T-helper 9 cell (primary cell): ENCODE measurements at regions not wholly inside any gene's neighbourhood (a gene's known extent, or its start where the extent isn't known, plus 50 kb on each side); places are given as distances from the start of the nearest gene placed in this dataset.

Source experiments
- DNase-seq: peaks from one replicate; pipeline ENCODE4 v3.0.0-alpha.2; 2020

DNA sequence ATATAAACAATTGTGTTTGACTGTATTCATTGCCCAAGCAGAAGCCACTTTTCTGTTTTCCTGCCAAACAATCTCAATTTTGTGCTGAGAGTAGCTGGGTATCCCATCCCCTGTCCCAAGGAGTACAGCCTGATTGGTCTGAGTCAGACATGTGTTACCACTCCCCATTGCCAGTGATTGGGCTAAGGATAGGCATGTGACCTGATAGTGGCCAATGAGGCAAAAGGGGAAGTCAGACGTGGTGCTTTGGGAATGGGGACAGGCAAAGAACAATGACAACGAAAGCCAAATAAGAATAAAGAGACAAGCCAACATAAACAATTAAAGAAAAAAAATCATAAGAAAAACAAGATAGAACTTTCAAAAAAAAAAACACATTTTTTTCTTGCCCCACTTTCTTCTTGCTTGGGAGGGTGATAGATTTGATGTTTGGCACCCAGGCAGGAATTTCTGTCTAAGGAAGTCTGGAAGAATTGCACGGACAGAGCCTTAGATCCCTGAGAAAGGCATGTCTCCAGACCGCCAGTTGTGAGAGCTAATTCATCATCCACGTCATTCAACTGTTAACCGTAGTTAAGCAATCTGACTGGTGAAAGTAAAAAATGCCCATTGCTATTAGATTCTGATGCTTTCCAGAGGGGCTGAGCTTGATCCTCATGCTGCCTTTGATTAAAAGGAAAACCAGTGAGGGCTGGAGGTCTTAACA is 626.6 kb upstream of the TMEM132C start:
- DNase-seq = no peak

DNA sequence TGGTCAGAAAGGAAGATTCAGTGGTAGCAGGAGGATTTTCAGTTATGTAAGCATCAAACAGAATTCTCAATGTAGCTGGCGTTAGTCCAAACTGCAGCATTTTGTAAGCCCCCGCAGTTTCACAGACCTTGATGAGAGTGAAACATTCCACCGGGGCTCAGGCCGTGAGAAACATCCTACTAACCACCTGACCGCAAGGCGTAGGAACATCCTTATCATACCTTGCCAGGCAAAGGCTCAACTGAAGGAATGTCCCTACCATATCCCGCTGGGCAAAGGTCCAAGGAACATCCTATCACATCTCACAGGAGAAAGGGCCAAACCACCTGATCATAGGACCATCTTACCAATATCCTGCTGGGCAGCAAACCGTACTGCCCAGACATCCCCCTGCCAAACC is 624.8 kb upstream of the TMEM132C start:
- no peak for DNase-seq

- no peak for DNase-seq
These were observed 618.6 kb upstream of the TMEM132C start for GRCh38 chr12:127648321-127648720.

DNA sequence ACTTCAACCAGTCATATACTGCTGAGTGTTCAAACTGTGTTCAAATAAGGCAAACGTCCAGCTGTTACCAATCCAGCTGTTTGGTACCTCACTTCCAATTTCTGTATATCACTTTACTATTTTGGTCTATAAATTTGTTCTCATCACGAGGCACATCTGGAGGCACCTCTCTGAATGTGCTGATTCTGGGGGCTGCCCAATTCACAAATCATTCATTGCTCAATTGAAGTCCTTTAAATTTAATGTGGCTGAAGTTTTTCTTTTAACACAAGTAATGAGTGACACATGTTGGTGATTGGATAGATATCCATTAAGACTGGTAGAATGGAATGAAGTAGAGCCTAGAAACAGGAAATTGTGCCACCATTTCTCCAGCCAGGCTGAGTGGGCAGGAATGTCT is 617.0 kb upstream of the TMEM132C start:
- no peak for DNase-seq

DNA sequence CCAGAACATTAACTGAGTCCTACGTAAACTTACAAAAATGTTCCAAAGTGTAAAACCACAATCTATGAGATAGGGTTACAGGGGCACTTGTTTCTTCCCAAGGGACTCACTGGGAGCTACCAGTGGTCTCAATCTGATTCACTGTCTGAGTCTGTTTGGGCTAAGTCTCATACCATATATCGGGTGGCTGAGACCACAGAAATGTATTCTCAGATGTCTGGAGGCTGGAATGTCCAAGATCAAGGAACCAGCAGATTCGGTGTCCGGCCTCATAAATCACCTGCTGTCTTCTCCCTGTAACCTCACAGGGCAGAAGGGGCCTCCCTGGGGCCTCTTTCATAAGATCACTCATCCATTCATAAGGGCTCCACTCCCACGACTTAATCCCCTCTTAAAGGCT is 616.3 kb upstream of the TMEM132C start:
- DNase-seq = no peak

DNA sequence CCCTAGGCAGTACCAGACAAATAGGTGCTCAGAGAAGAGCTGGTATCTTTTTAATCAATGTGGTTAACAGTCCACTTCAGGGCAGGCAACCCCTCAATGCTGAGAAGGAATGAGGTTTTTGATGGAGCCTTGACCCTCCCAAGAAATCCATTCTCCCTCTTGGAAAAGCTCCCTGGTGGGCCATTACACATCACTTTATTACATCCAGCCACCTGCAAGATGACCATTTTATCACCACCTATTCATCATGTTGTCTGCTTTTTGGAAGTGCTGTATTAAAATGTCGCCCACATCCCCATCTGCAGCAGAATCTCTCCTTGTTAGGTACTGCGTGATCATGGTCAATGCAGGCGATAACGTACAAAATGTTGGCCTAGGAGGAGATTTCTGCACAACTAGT is 614.7 kb upstream of the TMEM132C start:
- DNase-seq = no peak

- DNase-seq = no peak
These were observed 612.5 kb upstream of the TMEM132C start for GRCh38 chr12:127654383-127654985.

GRCh38 chr12:127655691-127656090 is 611.3 kb upstream of the TMEM132C start:
- no peak for DNase-seq

DNA sequence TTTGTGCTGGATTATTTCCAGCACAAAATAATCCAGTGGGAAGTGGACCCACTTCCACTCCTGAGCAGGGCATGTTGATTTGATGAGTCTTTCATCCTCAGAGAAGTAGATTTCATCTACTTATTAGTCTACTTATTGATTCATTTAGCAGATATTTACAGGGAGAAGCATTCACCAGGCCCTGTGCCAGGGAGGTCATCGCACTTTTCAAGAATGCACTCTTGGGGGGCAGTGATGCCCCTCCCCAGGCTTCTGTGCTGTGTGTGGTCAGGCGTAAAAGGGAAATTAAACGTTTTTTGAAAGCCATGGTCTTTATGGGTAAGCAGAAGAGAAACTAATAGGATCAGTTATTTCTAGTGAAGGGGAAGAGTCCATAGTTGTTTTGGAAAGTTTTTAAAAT is 610.7 kb upstream of the TMEM132C start:
- no peak for DNase-seq

DNA sequence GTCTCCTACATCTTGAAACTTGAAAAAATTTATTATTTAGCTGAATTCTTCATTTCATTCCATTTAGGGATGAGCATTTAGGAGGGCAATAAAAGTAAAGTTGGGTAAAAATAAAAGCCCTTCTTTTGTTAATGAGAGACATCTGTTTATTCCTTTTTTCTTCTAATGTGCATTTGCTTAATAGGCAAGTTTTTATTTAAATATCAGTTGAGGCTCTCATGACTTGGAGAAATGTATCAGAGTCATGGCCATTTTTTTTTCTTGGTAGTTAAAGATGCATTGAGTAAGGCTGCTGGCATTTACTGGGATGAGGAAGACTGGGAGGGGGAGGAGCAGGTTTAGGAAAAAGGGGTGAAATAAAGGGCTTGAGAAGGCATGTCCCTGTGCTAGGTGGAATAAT is 609.9 kb upstream of the TMEM132C start:
- no peak for DNase-seq

GRCh38 chr12:127660961-127661360 is 606.0 kb upstream of the TMEM132C start:
- DNase-seq = no peak

DNA sequence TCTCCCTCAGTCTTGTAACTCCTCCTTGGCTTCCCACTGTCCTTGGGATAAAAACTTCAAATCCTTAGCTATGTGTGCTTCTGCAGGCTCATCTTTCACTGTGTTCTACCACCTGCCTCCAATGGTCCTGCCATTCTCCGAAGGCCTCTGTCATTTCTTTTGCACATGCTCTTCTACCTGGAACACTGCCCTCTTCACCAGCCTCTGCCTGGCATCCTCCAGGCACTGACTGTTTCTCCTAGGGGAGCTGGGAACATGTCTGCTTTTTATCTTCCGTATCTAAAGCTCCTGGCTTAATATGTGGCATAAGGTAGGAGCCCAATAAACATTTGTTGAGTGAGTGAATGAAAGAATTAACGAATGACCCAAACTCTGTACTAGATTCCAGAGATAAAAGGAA is 603.3 kb upstream of the TMEM132C start:
- no peak for DNase-seq

DNA sequence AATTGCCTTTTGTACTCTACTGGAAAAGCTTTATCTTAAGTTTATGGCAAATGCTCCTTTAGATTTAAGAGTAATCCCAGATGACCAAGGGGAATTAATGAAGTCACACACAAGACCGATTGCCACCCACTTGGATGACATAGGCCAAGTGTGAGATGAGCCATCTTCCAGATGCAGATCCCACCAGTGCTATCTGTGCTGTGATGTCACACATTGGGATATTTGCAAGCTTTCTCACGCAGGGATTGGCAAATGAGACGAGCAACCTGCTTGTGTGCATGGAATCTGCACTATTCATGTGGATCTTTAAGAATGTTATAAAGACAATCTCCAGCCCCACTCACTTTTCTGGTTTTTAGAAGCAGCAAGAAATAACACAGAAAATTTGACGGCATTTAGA is 602.1 kb upstream of the TMEM132C start:
- no peak for DNase-seq

- DNase-seq = no peak
These were observed 599.8 kb upstream of the TMEM132C start for GRCh38 chr12:127667131-127667685.

- DNase-seq = no peak
These were observed 596.7 kb upstream of the TMEM132C start for GRCh38 chr12:127670294-127670693.

DNA sequence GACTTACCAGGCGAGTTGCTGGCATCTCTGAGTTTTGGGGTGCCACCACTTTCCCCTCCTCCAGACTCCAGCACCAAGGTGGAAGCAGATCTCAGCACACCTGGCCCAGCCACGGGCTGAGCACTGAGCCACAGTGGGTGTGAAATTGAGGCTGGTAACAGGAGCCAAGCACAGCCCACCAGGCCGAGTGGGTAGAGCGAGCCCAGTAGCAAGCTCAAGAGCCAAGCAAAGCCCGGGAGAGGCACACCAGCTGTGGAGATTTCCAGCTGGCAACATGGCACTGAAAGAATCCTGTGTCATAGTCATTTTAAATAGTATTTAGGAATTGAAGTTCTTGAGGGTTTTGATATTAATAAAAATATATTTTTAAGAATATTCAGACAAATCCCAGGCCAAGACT is 596.2 kb upstream of the TMEM132C start:
- no peak for DNase-seq

DNA sequence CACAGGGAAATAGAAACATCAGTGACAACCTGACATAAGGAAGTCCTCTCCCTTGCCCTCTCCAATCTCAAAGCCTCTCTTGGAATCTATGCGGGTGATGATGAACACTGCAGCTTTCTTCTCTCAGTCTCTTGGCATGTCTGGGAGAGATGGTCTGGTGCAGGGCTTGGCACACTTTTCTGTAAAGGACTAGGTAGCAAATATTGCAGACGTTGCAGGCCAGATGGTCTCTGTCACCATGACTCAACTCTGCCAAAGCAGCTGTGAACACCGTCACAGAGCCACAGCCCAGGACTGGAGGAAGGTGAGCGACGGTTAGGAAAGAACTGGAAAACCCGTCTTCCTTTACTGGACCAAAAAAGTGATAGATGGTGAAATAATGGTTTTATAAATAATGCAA is 591.0 kb upstream of the TMEM132C start:
- no peak for DNase-seq

GRCh38 chr12:127677537-127678131 is 589.3 kb upstream of the TMEM132C start:
- DNase-seq = peak; percentile 12

DNA sequence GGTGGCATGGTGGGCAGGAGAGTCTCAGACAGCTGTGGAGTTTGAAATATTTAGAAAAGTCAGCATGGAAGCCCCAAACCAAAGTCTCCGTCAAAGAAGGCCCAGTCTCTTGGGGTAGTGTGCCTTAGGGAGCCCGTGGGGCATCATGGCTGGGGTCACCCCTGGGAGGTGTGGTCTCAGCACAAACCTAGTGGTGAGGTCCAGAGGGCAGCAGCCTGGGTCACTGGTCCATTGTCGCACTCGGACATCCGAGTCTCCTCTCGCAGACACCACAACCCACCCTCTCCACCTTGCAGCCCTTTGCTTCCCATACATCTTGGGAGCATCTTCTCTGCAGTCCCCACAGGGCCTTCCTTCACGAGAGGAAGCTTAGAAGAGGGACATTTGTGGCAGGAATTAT is 588.0 kb upstream of the TMEM132C start:
- no peak for DNase-seq

- no peak for DNase-seq
These were observed 586.5 kb upstream of the TMEM132C start for GRCh38 chr12:127680516-127680915.

DNA sequence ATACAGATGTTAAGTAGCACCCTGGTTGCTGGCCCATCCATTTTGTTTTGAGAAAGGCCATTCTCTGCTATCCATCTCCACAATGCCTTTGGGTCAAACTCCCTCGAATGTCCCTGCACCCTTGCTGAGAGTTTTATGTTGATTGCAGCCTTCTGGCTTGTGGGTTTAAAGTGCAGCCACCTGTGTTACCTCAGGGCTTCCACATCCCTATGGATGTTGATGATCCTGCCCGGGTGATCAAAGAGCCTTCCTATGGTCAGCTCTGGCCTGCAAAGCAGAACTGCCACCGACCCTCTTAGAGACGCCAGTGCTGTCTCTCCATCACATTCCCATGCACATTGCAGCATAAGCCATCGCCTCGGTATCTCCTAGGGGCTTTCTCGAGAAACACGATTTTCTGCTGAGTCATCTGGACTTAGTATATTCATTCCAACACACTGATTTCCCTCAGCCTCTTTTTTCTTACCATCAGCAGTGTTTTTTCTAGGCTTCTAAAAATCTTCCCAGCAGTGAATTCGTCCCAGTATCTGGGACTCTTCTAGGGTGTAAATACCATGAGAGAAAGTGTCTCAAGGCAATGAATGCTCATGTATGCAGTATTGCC is 585.7 kb upstream of the TMEM132C start:
- DNase-seq = no peak

GRCh38 chr12:127685491-127685890 is 581.5 kb upstream of the TMEM132C start:
- no peak for DNase-seq

DNA sequence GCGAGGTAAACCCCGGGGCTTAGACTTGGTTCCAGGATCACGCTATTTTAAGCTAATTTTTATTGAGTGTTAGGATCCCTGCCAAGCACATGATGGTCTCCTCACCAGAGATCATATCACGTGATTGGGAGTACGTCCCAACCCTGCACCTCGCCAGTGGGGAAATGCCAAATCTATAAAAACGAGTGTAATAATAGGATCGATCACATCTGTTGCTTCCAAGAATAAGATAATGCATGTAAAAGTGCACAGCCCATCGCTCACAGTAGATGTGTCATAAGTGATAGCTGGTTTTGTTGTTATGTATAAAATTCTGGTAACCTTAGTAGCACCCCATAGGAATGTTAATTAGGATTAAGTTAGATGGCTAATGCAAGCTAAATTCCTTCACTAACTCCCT is 581.0 kb upstream of the TMEM132C start:
- no peak for DNase-seq

DNA sequence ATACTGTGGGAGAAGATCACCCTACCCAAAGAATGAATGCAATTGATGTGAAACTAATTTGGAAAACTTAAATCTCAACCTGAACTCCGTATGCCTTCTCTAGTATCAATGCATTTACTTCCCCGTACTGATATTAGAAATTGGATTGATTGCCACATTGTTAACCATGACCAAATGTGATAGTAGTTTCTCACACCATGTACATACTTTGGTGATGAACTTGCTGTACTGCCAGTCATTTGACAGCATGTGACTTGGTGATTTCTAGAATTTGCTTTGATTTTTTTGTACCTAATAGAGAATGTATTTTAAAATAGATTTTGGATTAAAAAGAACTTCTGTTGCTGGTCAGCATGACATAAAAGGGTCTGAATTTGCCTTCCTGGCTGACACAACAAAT is 579.8 kb upstream of the TMEM132C start:
- DNase-seq = no peak
